ENCODE measurements at regions not wholly inside any gene's neighbourhood (a gene's known extent, or its start where the extent isn't known, plus 50 kb on each side); places are given as distances from the start of the nearest gene placed in this dataset.

- Mint-ChIP-seq H3K9me3 (no peaks in the 10 kb centered on the region), H3K27me3 (ENCODE audit: insufficient read depth) (no peaks in the 10 kb centered on the region), H3K4me3 (no peak overlapping the region), H3K4me1 (no peaks in the 10 kb centered on the region), H3K27ac (no peak overlapping the region), H3K36me3 (ENCODE audit: low read depth) (no peaks in the 10 kb centered on the region)
- DNase-seq, result no peak
- no peak overlapping the region for H3K9ac ChIP-seq (ENCODE audit: extremely low read depth, low read length, poor library complexity, severe bottlenecking)
- no peak overlapping the region for H3K27ac ChIP-seq (ENCODE audit: low read depth, low read length)
- no peak overlapping the region for H3K4me3 ChIP-seq (ENCODE audit: low read length)
- 94 to 97% methylated on average over 4 to 7 of the region's 7 CpGs for WGBS, 2 experiments (ENCODE audit: insufficient coverage in 1 of 2, insufficient read length in 1 of 2)
- H3K36me3 ChIP-seq (ENCODE audit: control insufficient read depth, insufficient read depth, low read length), result no peaks in the 10 kb centered on the region
- TF ChIP-seq CTCF (conservative IDR thresholded peaks at IDR 0.05), result no peak
- H3K9me3 ChIP-seq (ENCODE audit: control insufficient read depth, low read length), result peaks cover 4% of the 10 kb centered on the region
- H3K27me3 ChIP-seq (ENCODE audit: control insufficient read depth, insufficient read depth, low read length, poor library complexity, severe bottlenecking), result no peaks in the 10 kb centered on the region
- H3K4me1 ChIP-seq (ENCODE audit: control insufficient read depth, insufficient read depth, low read length), result no peaks in the 10 kb centered on the region
These were observed 243.0 kb upstream of the FSTL5 start for GRCh38 chr4:162406637-162407365.

DNA sequence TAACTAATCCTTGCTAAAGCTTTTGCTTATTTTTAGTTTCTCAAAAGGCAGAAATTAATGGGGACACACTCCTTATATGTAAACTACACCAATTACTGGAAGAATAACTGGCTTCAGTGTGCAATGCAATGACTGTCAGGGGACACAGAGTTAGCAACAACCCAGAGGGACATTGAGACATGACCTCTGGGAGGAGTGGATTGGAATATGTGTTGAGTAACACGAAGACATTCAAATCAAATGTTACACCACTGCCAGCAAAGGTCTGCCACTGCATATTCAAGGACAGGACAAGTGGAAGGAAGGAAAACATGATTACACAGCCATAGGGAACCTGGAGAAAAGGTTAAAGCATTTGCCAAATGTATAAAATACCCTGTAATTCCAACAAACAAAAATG, 240.1 kb upstream of the FSTL5 start:
- H3K9ac ChIP-seq (ENCODE audit: extremely low read depth, low read length, poor library complexity, severe bottlenecking), result no peak overlapping the region
- no peaks in the 10 kb centered on the region for H3K4me1 ChIP-seq (ENCODE audit: control insufficient read depth, insufficient read depth, low read length)
- Mint-ChIP-seq H3K4me3 (no peak overlapping the region), H3K9me3 (no peaks in the 10 kb centered on the region), H3K36me3 (ENCODE audit: low read depth) (no peaks in the 10 kb centered on the region), H3K27ac (no peak overlapping the region), H3K4me1 (no peaks in the 10 kb centered on the region), H3K27me3 (ENCODE audit: insufficient read depth) (no peaks in the 10 kb centered on the region)
- WGBS, 2 experiments (ENCODE audit: insufficient coverage in 1 of 2, insufficient read length in 1 of 2), result 72 to 80% methylated on average over 1 of the region's 1 CpG
- DNase-seq, result no peak
- no peaks in the 10 kb centered on the region for H3K36me3 ChIP-seq (ENCODE audit: control insufficient read depth, insufficient read depth, low read length)
- H3K4me3 ChIP-seq (ENCODE audit: low read length), result no peak overlapping the region
- no peaks in the 10 kb centered on the region for H3K27me3 ChIP-seq (ENCODE audit: control insufficient read depth, insufficient read depth, low read length, poor library complexity, severe bottlenecking)
- peaks cover 4% of the 10 kb centered on the region for H3K9me3 ChIP-seq (ENCODE audit: control insufficient read depth, low read length)
- no peak overlapping the region for H3K27ac ChIP-seq (ENCODE audit: low read depth, low read length)
- no peak for TF ChIP-seq CTCF (conservative IDR thresholded peaks at IDR 0.05)

DNA sequence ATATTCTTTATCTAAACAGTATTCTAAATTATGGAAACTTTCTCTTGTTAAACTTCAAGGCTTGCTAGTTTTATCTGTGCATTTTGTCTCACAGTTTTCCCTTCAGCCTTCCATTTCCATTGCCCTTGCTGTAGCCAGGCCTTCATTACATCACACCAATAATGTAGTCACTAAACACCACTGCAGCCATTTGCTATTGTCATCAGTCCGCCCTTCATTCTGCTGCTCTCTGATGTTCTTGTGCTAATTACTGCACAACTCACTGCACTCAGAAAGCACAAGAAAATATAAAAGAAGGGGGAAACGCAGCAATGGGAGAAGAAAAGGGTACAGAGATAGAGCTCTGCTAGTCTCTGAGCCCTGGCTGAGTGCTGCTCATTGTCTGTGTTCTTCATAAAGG, 239.6 kb upstream of the FSTL5 start:
- Histone ChIP-seq H3K27ac (ENCODE audit: low read depth, low read length) (no peak overlapping the region), H3K36me3 (ENCODE audit: control insufficient read depth, insufficient read depth, low read length) (no peaks in the 10 kb centered on the region), H3K27me3 (ENCODE audit: control insufficient read depth, insufficient read depth, low read length, poor library complexity, severe bottlenecking) (no peaks in the 10 kb centered on the region), H3K4me3 (ENCODE audit: low read length) (no peak overlapping the region), H3K9me3 (ENCODE audit: control insufficient read depth, low read length) (peaks cover 4% of the 10 kb centered on the region), H3K9ac (ENCODE audit: extremely low read depth, low read length, poor library complexity, severe bottlenecking) (no peak overlapping the region), H3K4me1 (ENCODE audit: control insufficient read depth, insufficient read depth, low read length) (no peaks in the 10 kb centered on the region)
- Mint-ChIP-seq H3K4me3 (no peak overlapping the region), H3K27me3 (ENCODE audit: insufficient read depth) (no peaks in the 10 kb centered on the region), H3K36me3 (ENCODE audit: low read depth) (no peaks in the 10 kb centered on the region), H3K4me1 (no peaks in the 10 kb centered on the region), H3K9me3 (no peaks in the 10 kb centered on the region), H3K27ac (no peak overlapping the region)
- WGBS, 2 experiments (ENCODE audit: insufficient coverage in 1 of 2, insufficient read length in 1 of 2), result 78 to 100% methylated on average over 1 to 2 of the region's 2 CpGs
- TF ChIP-seq CTCF (conservative IDR thresholded peaks at IDR 0.05), result no peak
- no peak for DNase-seq

All from endodermal cell (in vitro differentiated cells).